Activated T-cell treated with anti-CD3 and anti-CD28 coated beads, Interleukin-2, amount 50 U/mL, for 4 hours (primary cell): ENCODE measurements at regions not wholly inside any gene's neighbourhood (a gene's known extent, or its start where the extent isn't known, plus 50 kb on each side); places are given as distances from the start of the nearest gene placed in this dataset.
"Not testable (repeated sequence)": the region's sequence is repeated elsewhere in the genome, so short reads cannot be mapped to it uniquely, and the experiment has no call there.

Source experiments
- ATAC-seq, 2 donors: fragments of 200-7000 bp; cut with Tn5 transposase; one replicate each; pipeline ENCODE4 v1.10.0; 2021
- DNase-seq: peaks from one replicate; pipeline ENCODE4 v3.0.0-alpha.2; 2020
- H3K27me3 Mint-ChIP-seq: one replicate; pipeline ENCODE4 v1.8.0; 2021; ENCODE audit warnings: low read depth, mixed read lengths
- H3K36me3 Mint-ChIP-seq: one replicate; pipeline ENCODE4 v1.8.0; 2022; ENCODE audit warnings: mixed read lengths; ENCODE audit not compliant: insufficient read depth
- H3K4me1 Mint-ChIP-seq: one replicate; pipeline ENCODE4 v1.8.0; 2021; ENCODE audit warnings: low read depth, mixed read lengths
- H3K4me3 Mint-ChIP-seq: one replicate; pipeline ENCODE4 v1.8.0; 2021; ENCODE audit warnings: mild to moderate bottlenecking, moderate library complexity, mixed read lengths
- H3K9me3 Mint-ChIP-seq: one replicate; pipeline ENCODE4 v1.8.0; 2021; ENCODE audit warnings: mixed read lengths

DNA sequence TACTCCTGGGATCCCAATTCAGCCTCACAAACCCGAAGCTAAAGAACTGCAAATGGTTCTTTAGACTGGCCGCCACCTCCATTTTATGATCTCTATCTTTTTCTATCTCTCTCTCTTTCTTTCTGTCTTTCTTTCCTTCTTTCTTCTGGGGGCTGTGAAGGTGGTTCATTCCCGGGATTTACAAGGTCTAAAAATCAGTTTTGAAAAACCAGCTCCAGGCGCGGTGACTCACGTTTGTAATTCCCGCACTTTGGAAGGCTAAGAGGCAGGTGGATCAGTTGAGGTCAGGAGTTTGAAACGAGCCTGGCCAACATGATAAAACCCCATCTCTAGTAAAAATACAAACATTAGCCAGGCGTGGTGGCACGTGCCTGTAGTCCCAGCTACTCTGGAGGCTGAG, 67.2 kb upstream of the VASH1 start:
- H3K27me3 Mint-ChIP-seq: peaks cover 7% of the 10 kb centered on the region
- no peaks in the 10 kb centered on the region for H3K36me3 Mint-ChIP-seq
- H3K4me1 Mint-ChIP-seq: no peaks in the 10 kb centered on the region
- ATAC-seq (no peak), DNase-seq (no peak)
- no peak overlapping the region for H3K4me3 Mint-ChIP-seq
- peaks cover under 1% of the 10 kb centered on the region for H3K9me3 Mint-ChIP-seq

DNA sequence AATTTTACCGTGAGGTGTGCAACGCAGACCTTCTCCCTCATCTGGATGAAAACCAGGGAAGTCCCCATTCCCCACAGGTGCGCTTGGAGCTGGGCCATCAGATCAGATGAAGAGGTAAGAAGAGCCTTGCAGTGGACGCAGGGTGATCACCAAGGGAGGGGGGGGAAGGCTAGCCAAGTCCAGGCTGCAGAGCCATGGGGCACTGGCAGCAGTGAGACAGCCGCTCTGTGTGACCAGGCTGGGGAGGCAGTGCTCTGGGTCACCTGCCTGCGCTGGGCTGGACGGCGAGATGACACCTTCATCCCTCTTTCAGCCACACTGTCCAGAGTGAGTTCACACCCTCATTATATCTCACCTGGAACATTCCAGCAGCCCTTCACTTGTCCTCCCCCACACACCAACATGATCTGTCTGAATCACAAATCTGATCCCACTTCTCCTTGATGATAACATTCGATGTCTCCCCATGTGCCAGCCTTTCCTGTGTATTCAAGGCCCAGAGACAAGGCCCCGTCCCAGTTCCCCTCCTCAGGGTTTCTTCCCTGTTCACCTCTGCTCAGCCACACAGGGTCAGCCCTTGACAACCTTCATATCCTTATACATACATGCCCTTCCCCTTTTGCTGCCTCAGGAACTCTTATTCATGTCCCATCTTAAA, 65.9 kb upstream of the VASH1 start:
- no peaks in the 10 kb centered on the region for H3K36me3 Mint-ChIP-seq
- no peak for ATAC-seq

DNA sequence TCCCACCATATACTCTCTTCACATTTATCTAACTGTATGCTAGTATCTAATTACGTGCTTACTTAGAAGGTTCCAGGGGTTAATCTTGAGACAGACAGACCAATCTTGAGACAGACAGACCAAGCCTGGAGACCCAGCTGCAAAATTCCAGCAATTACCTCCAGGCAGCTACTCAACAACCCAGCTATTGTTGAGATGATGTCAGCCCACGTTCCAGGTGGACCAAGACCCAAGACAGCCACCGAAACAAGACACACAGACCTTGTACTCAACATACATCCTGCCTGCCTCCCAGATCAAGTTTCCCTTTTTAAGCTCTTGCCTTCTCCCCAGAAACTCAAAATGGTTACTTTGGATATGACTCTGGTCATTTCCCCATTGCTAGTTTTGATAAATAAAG, 64.9 kb upstream of the VASH1 start:
- DNase-seq (no peak), ATAC-seq (no peak)
- Mint-ChIP-seq H3K9me3 (no peaks in the 10 kb centered on the region), H3K4me3 (no peak overlapping the region), H3K4me1 (no peaks in the 10 kb centered on the region), H3K27me3 (peaks cover 5% of the 10 kb centered on the region), H3K36me3 (no peaks in the 10 kb centered on the region)

More for the DNA sequence above, 65.9 kb upstream of the VASH1 start:
- Mint-ChIP-seq H3K4me1 (no peaks in the 10 kb centered on the region), H3K9me3 (no peaks in the 10 kb centered on the region), H3K27me3 (peaks cover 5% of the 10 kb centered on the region), H3K4me3 (no peak overlapping the region)
- DNase-seq: no peak

- no peaks in the 10 kb centered on the region for H3K9me3 Mint-ChIP-seq
- DNase-seq (no peak), ATAC-seq (no peak)
- H3K27me3 Mint-ChIP-seq: peaks cover 5% of the 10 kb centered on the region
- no peak overlapping the region for H3K4me3 Mint-ChIP-seq
- no peaks in the 10 kb centered on the region for H3K36me3 Mint-ChIP-seq
- H3K4me1 Mint-ChIP-seq: no peaks in the 10 kb centered on the region
Observed at GRCh38 chr14:76696791-76697190, 64.5 kb upstream of the VASH1 start.

DNA sequence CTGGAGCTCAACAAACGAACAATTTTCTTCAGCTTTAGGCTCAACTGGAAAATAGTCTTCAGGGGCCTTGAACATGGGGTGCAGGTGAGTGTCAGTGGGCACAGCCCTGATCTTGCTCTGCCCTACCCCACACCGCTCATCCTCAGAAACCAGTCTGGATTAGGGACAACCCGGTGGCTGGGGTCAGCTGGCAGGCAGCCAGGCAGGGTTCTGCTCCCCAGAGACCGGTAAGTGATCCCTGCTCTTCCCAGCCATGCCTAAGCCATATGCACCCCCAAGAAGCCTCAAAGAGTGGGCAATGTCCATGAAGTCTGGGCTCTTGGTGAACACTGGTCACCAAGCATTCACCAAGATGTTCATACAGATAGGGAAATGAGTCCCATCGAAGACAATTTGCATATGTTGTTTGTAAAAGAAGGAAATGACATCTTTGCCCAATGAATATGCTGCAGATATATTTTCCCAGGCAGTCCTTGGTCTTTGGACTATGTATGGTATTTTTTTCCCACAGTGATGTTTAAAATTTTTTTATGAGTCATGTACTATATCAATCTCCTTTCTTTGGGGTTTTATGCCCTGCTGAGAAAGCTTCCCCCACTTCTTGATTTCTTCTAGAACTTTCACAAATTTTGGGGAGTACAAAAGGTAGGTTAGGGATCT, 63.9 kb upstream of the VASH1 start:
- Mint-ChIP-seq H3K9me3 (no peaks in the 10 kb centered on the region), H3K36me3 (no peaks in the 10 kb centered on the region), H3K4me1 (no peaks in the 10 kb centered on the region), H3K4me3 (no peak overlapping the region), H3K27me3 (peaks cover 5% of the 10 kb centered on the region)
- DNase-seq (no peak), ATAC-seq (no peak)

DNA sequence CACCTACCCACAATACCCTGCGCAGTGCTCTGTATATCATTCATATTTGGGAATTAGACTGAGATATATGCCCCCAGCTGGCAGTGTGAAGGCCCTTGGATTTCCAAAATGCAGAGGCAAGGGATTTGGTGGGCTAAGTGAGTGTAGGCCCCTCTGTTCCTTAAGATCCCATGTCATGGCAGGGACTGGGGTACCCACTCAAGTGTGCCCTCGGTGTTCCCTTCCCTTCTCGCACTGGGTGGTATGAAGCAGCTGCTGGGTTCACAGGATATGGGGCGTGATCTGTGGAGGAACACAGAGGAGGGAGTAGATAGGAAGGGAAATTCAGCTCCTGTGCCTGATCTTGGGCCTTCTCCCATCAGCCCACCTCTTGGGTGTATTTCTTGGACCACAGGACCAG, 63.1 kb upstream of the VASH1 start:
- Mint-ChIP-seq H3K36me3 (no peaks in the 10 kb centered on the region), H3K27me3 (peaks cover 5% of the 10 kb centered on the region), H3K4me1 (no peaks in the 10 kb centered on the region), H3K4me3 (no peak overlapping the region), H3K9me3 (no peaks in the 10 kb centered on the region)
- ATAC-seq: no peak
- DNase-seq: no peak

DNA sequence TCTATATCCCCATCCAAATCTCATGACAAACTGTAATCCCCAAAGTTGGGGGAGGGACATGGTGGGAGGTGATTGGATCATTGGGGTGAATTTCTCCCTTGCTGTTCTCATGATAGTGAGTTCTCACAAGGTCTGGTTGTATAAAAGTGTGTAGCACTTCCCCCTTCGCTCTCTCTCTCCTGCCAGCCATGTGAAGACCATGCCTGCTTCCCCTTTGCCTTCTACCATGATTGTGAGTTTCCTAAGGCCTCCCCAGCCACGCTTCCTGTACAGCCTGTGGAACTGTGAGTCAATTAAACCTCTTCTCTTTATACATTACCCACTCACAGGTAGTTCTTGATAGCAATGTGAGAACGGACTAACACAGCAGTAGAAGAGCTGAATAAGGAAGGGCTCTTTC, 62.6 kb upstream of the VASH1 start:
- DNase-seq (no peak), ATAC-seq (no peak)
- Mint-ChIP-seq H3K4me1 (no peaks in the 10 kb centered on the region), H3K36me3 (no peaks in the 10 kb centered on the region), H3K4me3 (no peak overlapping the region), H3K9me3 (no peaks in the 10 kb centered on the region), H3K27me3 (peaks cover 6% of the 10 kb centered on the region)

DNA sequence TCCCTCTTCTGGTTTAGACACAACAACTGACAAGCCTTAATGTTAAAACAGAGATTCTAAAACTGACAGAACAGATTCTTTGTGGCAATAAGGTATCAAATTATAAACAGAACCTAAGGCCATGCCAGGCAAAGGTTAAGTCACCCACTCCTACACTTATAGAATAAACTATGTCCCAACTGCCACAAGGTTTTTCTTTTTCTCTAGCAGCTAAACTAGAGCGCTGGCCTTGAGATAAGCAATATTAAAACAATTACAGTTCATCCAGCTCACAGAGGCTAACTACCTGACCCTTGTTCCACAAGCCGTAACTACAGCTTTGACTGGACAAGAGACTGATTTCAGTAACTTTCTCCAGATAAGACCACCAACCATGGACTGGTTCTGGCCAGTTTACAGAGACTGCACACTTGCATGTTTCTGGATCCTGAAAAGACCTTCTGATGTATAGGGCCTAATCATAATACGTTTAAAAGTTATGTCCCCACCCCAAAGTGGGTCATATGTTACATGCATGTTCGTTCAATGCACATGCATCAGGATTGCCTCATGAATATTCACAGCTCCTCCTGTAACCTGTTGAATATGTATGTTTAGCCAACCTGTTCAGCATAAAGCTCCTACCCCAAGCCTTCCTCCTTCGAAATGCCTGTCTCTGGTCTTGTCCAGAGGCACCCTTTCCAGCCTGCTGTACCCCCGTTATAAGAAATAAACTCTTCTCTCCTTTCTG, 61.9 kb upstream of the VASH1 start:
- Mint-ChIP-seq H3K9me3 (no peaks in the 10 kb centered on the region), H3K4me1 (no peaks in the 10 kb centered on the region), H3K36me3 (no peaks in the 10 kb centered on the region), H3K27me3 (peaks cover 5% of the 10 kb centered on the region), H3K4me3 (no peak overlapping the region)
- no peak for DNase-seq
- no peak for ATAC-seq

- DNase-seq (no peak), ATAC-seq (no peak)
- no peaks in the 10 kb centered on the region for H3K36me3 Mint-ChIP-seq
- H3K9me3 Mint-ChIP-seq: no peaks in the 10 kb centered on the region
- peaks cover 2% of the 10 kb centered on the region for H3K27me3 Mint-ChIP-seq
- H3K4me3 Mint-ChIP-seq: no peak overlapping the region
- no peaks in the 10 kb centered on the region for H3K4me1 Mint-ChIP-seq
Observed at GRCh38 chr14:76699939-76700590, 61.2 kb upstream of the VASH1 start.

DNA sequence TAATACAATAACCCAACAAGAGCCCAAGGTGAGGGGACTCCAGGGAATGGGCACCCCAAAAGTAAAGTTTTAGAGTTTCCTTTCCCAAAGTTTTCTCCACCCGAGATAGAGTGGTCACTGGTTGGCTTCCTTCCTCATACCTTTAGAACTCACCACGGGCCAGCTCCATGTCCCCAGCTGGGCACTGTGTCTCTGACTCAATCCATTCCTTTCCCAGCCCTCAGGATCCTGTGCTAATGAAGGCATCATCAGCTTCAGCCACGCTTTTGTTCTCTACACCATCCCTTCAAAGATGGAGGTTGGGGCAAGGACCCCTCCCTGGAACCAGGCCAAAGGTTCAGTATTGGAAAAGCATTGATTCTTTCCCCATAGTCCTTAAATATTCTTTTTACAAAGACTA, 59.8 kb upstream of the VASH1 start:
- no peak for ATAC-seq
- no peaks in the 10 kb centered on the region for H3K4me1 Mint-ChIP-seq

DNA sequence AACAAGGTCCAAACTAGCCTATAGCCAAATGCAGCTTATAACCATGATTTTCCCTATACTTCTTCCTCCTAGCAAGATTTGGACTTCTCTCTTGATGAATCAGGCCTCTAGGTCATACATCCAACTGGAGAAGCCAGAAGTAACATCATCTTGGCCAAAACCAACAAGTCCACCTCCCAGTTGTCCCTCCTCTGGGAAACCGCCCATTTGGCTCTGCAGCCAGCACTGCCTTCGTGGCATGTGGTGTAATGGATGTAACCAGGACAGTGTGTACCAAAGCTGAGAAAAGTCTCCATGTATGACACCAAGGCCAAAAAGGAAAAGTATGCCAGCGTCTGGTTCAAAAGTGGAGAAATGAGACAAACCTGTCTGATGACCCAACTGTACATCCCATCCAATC, 59.3 kb upstream of the VASH1 start:
- no peaks in the 10 kb centered on the region for H3K4me1 Mint-ChIP-seq
- no peaks in the 10 kb centered on the region for H3K36me3 Mint-ChIP-seq
- no peak for DNase-seq
- peaks cover 6% of the 10 kb centered on the region for H3K27me3 Mint-ChIP-seq
- no peak overlapping the region for H3K4me3 Mint-ChIP-seq
- no peaks in the 10 kb centered on the region for H3K9me3 Mint-ChIP-seq
- ATAC-seq: no peak

More for the DNA sequence above, 59.8 kb upstream of the VASH1 start:
- Mint-ChIP-seq H3K36me3 (no peaks in the 10 kb centered on the region), H3K4me3 (no peak overlapping the region), H3K9me3 (no peaks in the 10 kb centered on the region), H3K27me3 (peaks cover 6% of the 10 kb centered on the region)
- no peak for DNase-seq

DNA sequence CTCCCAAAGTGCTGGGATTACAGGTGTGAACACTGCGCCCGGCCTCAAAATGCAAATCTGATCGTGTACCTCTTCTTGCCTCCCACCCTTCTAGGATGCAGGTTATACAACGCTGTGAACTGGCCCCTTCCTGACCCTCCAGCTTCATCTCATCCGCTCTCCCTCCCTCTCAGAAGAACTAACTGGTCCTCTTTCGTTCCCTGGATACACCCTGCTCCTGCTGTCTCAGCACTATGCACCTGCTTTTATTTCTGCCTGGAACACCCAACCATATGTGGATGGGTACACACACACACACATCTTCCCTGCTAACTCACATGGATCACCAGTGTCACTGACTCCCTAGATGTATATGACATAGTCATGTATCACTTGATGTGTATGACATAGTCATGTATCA, 56.1 kb upstream of the VASH1 start:
- no peak for DNase-seq
- Mint-ChIP-seq H3K4me3 (no peak overlapping the region), H3K4me1 (no peaks in the 10 kb centered on the region), H3K36me3 (no peaks in the 10 kb centered on the region), H3K27me3 (peaks cover 6% of the 10 kb centered on the region), H3K9me3 (no peaks in the 10 kb centered on the region)
- no peak for ATAC-seq

DNA sequence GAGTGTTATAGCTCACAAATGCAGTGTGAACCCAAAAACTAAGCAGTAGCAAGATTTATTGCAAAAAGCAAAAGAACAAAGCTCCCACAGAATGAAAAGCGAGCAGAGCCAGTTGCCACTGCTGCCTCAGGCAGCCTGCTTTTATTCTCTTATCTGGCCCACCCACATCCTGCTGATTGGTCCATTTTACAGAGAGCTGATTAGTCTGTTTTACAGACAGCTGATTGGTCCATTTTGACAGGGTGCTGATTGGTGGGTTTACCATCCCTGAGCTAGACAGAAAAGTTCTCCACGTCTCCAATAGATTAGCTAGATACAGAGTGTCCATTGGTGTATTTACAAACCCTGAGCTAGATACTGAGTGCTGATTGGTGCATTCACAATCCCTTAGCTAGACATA, 55.1 kb upstream of the VASH1 start:
- peaks cover 13% of the 10 kb centered on the region for H3K27me3 Mint-ChIP-seq
- not testable (repeated sequence) for H3K9me3 Mint-ChIP-seq, ATAC-seq, H3K36me3 Mint-ChIP-seq, DNase-seq, H3K4me3 Mint-ChIP-seq, H3K4me1 Mint-ChIP-seq

DNA sequence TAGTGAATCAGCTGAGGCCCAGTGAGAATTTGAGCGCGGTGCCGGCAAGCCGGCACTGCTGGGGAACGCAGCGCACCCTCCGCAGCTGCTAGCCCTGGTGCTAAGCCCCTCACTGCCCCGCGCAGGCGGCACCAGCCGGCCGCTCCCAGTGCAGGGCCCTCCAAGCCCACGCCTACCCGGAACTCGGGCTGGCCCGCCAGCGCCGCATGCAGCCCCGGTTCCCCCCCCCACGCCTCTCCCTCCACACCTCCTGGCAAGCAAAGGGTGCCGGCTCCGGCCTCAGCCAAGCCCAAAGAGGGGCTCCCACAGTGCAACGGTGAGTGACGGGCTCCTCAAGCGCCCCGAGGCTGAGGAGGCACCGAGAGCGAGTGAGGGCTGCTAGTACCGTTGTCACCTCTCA, 54.5 kb upstream of the VASH1 start:
- Mint-ChIP-seq H3K27me3 (peaks cover 13% of the 10 kb centered on the region), H3K9me3 (no peaks in the 10 kb centered on the region), H3K4me1 (no peaks in the 10 kb centered on the region), H3K4me3 (no peak overlapping the region), H3K36me3 (no peaks in the 10 kb centered on the region)
- ATAC-seq (no peak), DNase-seq (no peak)
